NCI-H2196 (cell line): ENCODE measurements at regions not wholly inside any gene's neighbourhood (a gene's known extent, or its start where the extent isn't known, plus 50 kb on each side); places are given as distances from the start of the nearest gene placed in this dataset.
A peak's percentile ranks its signal among the peaks of the same experiment; 100 is the strongest.
"Not testable (repeated sequence)": the region's sequence is repeated elsewhere in the genome, so short reads cannot be mapped to it uniquely, and the experiment has no call there.

ENCODE experiments used
- DNase-seq: peaks from one replicate; lab custom pipeline; 2025; ENCODE audit not compliant: unreplicated experiment; lab: John Stamatoyannopoulos, UW

DNA sequence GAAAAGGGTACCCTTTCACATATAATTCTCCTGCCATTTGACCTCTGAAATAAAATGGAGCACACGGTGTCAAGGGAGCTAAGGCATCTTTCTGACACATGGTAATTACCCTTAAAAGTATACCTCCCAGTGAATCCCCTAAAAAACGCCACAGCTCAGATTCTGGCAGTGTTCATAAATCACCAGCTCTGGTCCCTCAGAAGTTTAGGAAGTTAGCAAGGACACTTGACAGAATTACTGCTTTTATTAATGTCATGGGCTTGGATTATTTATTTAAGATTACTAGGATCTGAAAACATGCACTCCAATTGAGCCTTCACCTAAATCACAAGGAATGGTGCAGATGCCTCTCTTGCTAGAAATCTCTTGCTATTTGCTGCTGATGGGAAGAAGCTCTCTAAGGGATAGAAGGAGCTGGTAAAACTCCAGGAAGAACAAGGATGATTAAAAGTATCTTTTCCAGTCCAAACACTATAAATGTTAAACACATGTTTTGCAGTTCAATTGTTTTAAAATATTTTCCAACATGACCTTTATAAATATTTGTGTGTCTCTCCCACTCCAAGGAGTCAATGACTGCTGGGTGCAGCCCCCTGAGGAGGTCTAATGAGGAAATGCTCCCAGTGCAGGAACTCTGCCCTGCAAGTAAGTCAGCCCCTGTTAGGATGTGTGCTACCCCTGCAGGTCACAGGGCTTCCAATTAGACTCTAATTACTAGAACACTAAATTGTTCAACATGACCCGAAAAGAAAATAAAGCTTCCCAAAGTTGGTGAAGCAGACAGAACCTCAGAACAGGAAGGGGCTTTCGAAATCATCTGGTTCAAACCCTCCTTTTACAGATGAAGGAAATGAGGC lies 230.3 kb downstream of the TFAP2A start:
- DNase-seq: no peak

DNA sequence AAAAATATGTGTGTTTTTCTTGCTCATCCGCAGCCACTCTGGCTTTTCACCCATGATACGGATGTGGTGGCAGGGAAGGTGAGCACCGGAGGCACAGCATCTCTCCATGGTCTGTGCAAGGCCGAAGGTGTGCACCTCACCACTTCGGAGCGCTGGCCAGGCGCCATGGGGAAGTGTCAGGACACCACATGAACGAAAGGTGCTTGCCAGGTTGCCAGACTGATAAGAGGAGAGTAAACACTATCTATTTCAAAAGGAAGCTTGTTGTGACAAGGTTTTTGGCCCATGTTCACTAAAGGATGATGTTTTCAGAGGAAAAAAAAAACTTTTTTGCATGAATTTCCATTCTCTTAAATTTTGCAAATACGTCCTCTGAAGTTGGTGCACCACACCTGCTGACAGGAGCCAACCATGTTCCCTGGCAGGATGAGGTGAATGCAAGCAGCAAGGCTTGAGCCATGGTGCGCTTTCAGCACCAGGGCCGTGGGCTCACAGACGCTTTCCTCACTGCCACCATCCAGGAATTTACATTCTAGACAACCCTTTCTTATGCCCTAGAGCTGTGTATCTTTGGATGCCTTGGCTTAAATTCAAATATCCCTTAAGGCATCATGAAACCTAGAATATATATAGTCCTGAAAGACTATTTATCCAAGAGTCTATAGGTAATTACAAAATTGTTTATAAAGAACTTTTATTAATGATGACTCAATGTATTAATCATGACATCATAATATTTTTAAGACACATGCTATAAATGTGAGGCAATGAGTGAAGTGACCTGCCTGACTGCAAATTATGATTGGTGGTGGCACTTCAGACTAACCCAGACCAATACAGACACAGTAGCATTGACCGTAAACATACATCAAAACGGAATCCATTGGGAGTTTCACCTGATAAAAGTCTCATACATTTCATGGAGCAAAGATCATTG lies 234.5 kb downstream of the TFAP2A start:
- DNase-seq: peak; percentile 91

DNA sequence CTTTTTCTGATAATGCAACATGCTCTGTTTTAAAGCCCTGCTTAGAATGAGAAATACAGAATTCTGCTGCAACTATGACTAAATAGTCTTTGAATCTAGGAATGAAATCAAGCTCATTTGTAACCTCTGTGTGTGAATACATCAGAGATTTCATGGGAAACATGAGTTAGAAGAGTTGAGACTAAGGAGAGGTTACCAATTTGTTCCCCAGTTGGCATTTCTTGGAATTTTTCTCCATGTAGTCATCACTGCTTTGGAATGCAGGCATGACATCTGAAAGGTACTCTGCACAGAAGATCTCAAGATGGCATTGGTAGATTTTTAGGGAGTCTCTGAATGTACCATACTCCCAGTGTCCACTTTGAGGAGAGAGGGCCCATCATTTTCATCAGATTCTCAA lies 237.2 kb downstream of the TFAP2A start:
- no peak for DNase-seq

DNA sequence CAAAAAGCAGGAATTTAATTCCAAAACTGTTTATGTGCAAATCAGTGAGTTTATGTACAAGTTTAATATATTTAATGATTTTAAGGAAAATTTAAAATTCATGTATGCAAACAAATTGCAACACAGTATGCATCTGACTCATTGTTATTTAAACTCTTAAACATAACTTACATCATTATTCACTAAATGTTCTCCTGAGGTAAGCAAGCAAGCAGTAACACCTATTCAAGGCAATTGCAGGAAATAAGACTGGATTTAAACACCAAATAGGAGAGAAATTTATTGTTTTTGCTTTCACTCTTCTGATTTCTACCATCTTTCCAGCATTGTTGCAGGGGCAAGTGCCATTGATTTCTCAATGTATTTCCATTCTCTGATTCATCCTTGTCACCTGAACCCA lies 239.5 kb downstream of the TFAP2A start:
- no peak for DNase-seq

DNA sequence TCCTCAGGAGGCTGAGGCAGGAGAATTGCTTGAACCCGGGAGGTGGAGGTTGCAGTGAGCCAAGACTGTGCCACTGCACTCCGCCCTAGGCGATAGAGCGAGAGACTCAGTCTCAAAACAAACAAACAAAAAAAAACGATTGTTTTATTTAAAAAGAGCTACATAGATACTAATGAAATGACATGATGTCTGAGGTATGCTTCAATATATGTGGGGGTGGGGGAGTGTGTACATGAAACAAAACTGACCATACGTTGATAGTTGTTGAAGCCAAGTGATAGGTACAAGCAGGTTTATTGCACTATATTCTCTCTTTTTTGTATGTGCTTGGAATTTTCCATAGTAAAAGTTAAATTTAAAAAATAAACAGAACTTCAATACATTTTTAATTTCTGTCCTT lies 240.1 kb downstream of the TFAP2A start:
- DNase-seq: no peak

DNA sequence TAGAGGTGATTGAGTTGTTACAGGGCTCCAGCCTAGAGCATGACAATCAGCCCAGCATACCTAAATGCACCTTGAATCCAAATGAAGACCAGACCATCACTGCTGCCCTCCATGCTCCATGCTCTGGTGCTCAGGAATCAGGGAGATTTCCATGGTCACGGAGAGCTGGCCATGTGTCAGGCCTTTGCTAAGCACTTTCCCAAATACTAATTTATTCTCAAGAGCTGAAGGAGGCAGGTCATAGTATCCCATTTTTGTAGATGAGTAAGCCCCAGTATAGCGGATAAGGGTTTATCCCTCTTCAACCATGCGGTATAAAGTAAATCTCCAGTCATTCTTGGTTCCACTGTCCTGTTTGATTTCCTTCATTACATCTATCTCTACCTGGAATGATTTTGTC lies 240.8 kb downstream of the TFAP2A start:
- no peak for DNase-seq

DNA sequence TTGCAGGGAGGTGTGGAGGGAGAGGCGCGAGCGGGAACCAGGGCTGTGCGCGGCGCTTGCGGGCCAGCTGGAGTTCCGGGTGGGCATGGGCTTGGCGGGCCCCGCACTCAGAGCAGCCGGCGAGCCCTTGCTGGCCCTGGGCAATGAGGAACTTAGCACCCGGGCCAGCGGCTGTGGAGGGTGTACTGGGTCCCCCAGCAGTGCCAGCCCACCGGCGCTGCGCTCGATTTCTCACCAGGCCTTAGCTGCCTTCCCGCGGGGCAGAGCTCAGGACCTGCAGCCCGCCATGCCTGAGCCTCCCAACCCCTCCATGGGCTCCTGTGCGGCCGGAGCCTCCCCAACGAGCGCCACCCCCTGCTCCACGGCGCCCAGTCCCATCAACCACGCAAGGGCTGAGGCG lies 243.2 kb downstream of the TFAP2A start:
- not testable (repeated sequence) for DNase-seq

DNA sequence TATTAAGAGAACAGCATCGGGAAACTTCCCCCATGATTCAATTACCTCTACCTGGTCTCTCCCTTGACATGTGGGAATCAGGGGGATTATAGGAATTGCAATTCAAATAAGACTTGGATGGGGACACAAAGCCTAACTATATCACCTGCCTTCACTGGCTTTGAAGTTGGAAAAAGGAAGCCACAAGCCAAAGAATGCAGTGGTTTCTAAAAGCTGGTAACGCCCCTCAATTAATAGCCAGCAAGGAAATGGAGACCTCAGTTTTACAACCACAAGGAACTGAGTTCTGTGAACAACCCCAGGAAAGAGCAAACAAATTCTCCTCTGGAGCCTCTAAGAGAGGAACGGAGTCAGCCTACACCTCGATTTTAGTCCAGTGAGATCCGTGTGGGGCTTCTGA lies 244.1 kb downstream of the TFAP2A start:
- no peak for DNase-seq

DNA sequence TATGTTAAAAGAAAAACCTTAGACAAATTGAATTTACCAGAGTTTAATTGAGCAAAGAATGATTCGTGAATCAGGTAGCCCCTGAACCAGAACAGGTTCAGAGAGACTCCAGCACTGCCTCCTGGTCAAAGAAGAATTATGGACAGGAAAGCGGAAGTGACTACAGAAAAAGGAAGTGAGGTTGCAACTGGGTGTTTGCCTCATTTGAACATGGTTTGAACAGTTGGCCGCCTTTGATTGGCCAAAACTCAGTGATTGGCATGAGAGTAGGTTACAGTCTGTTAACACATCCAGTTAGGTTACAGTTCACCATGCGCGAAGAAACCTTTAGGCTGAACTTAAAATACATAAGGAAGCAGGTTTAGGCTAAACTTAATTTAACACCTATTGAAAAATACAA lies 248.8 kb downstream of the TFAP2A start:
- DNase-seq: no peak

DNA sequence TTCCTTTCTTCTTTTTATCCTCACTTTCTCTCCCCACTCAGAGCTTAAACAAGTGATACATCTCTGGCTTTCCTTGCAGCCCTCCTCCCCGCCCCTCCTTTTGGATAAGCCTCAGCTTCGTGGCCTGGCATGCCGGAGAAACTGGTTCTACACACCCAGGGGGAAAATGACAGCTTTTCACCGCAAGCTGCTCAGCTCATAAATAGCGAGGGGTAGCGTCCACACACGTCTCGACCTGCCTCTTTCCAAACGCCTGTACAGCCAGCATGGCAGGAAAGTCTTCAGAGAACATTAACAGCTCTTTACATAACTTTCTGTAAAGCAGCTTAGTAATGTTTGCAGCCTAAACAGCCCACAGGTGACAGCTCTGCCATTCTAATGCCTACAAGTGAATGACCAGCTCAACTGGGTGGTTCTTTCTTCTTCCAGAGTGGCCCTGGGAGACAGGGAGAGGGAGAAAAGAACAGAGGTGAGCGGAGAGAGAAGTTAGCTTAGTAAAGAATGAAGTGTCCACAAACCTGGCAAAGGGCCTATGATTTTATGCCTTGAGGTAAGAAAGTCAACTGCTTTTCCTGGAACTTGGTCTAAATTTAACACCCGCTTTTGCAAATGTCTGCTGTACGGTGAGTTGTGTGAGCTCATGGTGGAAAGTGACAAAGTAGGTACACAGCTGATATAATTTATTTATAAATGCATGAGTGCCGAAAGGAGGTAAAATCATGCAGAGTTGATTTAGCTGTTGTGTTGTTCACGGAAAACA lies 251.5 kb downstream of the TFAP2A start:
- no peak for DNase-seq

DNA sequence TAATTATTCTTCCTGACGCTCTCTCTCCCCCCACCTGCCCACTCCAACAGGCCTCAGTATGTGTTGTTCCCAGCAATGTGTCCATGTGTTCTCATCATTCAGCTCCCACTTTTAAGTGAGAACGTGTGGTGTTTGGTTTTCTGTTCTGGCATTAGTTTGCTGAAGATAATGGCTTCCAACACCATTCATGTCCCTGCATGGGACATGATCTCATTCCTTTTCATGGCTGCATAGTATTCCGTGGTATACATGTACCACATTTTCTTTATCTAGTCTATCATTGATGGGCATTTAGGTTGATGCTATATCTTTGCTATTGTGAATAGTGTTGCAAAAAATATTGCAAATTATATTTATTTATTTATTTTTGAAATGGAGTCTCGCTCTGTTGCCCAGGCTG lies 258.0 kb downstream of the TFAP2A start:
- DNase-seq: no peak

DNA sequence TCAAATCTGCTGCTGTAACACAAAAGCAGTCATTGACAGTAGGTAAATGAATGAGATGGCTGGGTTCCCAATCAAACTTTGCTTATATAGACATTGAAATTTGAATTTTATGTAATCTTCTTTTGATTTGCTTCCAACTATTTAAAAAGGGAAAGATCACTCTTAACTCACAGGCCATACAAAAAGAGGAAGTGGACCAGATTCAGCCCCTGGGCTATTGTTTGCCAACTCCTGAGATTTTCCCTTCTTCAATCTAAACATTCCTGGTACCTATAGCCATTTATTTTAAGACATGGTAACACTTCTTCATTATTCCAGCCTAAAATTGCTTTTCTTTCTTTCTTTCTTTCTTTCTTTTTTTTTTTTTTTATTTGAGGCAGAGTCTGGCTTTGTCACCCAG lies 260.6 kb downstream of the TFAP2A start:
- DNase-seq: no peak

DNA sequence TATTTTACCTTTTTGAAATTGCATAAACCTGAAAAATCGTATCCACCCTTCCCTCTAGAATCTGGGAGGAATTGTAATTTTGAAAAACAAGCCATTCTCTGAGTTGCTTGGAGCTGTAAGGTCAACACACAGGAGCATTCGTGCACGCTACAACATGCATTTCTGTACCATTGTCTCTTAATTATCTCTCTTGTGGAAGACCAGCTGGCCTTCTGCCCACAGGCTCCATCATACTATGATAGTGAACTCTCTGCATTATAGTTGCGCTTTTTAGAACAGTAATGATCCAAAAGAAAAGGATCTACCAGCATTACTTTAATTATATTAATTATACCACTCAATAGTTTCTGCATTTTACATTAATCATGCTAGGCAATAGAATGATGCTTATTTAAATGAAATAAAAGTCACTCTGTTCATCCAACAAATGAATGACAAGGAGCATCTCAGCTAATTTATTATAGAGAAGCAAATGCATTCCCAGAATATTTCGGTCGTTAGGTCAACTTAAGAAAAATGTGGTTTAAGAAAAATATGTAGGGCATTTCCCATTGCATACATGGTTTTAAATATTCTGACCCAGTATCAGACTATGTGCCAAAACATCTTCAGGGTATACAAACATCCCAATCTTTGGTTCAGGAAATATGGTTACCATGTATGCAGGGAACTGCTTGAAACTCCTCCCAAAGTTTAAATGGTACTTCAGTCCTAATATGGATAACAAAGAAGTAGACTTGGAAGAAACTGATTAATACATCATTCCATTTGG lies 263.5 kb downstream of the TFAP2A start:
- no peak for DNase-seq

DNA sequence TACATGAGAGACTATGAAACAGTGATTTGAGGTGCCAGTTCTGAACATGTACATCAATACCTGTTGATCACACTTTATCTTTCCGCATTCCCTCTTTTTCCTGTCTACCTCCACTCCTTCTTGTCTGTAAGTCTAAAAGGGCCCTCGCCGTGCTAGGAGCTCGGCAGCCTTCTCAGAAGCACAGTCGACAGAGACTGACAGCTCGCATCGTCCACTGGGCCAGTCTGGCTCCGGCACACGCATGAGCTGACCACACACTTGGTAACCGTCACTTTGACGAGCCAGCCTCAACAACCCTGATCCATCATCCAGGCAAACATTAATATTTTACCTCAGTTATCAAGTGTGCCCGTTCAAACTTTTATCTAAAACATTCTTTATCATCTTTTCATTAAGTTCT lies 265.3 kb downstream of the TFAP2A start:
- DNase-seq: no peak

DNA sequence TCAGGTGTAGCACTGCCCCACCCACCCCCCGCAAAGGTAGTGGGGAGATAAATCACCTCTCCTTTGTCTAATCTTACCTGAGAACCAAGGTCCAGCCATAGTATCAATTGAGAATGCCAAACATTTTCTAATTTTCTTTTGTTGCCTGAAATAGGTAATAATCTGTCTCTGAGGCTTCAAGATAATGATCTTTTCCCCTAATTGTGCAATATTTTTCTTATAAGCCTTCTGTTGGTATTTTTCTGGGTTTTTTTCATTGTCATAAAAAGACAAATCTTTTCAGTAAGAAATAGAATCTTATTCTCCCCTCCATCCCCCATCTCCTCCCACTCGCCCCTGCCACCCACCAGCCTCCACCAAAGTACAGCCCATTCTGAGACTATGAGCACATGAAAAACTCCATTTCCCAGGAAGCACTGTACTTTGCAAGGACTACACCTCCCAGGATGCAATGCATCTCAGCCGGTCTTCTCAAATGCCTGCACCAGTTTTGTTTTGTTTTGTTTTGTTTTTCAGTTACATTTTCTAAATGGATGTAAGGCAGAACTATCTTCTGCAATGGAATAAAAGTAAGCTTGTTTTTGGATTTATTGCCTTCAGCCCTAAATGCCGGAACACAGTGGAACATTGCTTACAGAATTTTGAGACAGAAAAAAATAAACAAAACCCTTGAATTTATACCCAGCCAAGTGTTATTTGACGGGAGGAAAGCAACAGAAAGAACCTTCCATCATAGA lies 268.0 kb downstream of the TFAP2A start:
- no peak for DNase-seq

DNA sequence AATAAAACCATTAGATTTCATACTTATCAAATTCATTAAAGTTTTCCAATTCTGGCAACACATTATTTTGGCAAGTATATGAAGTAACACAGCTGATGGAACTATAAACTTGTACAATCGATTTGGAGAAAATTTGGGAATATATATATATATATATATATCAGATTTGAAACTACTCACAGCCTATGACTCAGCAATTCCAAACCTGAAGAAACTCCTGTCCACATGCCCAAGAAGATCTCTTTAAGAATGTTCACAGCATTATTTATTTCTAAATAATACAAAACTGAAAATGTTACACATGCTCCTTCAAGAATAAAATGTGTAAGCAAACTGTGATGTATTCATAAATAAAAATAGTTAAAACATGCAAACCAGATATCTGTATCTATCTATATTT lies 270.1 kb downstream of the TFAP2A start:
- DNase-seq: no peak

DNA sequence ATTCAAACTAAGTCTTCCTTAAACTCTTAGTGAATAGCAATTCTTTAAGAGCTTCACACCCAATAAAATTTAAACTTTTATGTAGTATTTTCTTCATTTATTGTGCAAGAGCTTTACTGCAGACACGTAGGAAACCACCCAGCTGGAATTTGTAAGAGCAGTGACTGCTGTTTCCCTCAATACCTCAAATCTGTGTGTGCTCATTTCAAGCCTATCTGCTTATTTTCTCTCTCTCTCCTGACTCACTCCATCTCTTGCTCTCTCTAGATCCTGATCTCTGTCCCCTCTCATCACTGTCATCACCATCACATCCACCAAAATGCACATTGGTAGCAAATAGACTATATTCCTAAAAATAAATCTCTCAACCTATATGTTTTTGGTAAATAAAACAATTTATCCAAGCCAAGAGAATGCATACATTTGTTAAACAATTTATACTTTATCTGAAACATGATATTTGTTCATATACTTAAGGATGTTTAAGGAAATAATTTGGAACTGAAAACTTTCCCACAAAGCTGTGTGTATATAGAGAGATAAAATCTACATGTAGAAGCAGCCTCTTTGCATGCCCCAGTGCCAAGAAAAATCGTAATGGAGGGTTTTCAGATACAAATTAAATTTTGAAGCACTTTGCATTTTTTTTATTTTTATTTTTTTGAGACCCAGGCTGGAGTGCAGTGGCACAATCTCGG lies 273.0 kb downstream of the TFAP2A start:
- DNase-seq: no peak

DNA sequence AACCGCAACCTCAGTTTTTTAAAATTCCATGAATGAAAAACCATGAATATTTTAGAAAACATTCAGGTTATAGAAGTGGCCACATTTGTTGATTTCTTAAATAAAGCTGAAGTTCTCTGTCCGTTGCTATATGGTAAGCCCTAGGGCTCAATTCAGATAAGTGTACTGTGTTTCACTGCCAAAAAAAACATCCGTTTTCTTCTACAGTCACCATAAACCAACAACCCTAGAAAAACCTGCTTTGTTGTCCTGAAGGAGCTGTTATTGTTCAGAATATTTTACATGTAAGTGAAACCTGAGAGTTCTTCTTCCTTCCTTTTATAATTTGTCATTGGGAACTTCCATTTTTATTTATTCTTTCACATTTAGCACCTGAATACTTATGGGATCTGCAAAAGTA lies 274.1 kb downstream of the TFAP2A start:
- peak; percentile 38 for DNase-seq

DNA sequence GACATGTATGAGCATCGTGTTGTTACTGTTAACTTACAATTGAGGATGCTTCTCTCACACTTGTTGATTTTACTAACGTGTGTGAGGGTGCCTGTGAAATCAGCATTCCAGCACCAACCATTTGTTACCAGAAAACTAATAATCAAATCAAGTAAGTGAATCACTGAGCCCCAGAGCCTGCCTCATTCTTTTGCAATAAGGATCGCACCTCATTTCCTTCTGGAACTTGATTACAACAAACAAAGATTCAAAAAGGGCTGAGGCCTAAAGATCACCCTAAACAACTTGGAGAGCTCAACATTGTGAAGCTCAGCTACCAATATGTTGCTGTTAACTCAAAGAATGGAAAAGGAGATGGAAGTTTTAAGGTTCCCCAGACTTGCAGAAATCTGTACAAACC lies 274.7 kb downstream of the TFAP2A start:
- no peak for DNase-seq
